Left cardiac atrium (tissue), 4 donors: ENCODE measurements at regions not wholly inside any gene's neighbourhood (a gene's known extent, or its start where the extent isn't known, plus 50 kb on each side); places are given as distances from the start of the nearest gene placed in this dataset.
"Not testable (repeated sequence)": the region's sequence is repeated elsewhere in the genome, so short reads cannot be mapped to it uniquely, and the experiment has no call there.

ENCODE experiments used
- ATAC-seq, 2 donors: fragments of 200-7000 bp; cut with Tn5 transposase; one replicate each; pipeline ENCODE4 v1.9.1; 2020; ENCODE audit warnings: mild to moderate bottlenecking in 2 of 2, moderate library complexity in 2 of 2
- DNase-seq: peaks from one replicate; pipeline ENCODE4 v3.0.0-alpha.2; 2020
- intact Hi-C, 2 donors: fragments of 100-400 bp; cut with DNase I; formaldehyde crosslinking; loops; one replicate each; pipeline versions ENCODE4 v1.14.1 to v1.15.1; 2022 to 2023
- microRNA-seq, 2 donors: library from miRNA; unstranded; fragments of <30 nt; microRNA quantifications; one replicate each; pipeline ENCODE4 v1.2.0, GENCODE V29; 2020
- donor health status: DM: no; HTN: yes; CAD: no.
- donor health status: DM: no; HTN: yes; CAD: no; lungs with severe emphysema.
- donor health status: DM: yes; HTN: yes; CAD: no.
- donor health status: Dilated cardiomyopathy.

GRCh38 chr15:22002711-22003110, 77.6 kb upstream of the OR4M2 start:
- ATAC-seq, intact Hi-C loops, DNase-seq: not testable (repeated sequence)

- intact Hi-C loops, ATAC-seq, DNase-seq: not testable (repeated sequence)
Measured at GRCh38 chr15:21989117-21989516, 91.2 kb upstream of the OR4M2 start.

- DNase-seq: not testable (repeated sequence)
Measured at GRCh38 chr15:21983820-21984219, 96.5 kb upstream of the OR4M2 start.

GRCh38 chr15:21979960-21980359, 100.4 kb upstream of the OR4M2 start:
- intact Hi-C loops: not testable (repeated sequence)

More at GRCh38 chr15:21983820-21984219, 96.5 kb upstream of the OR4M2 start:
- intact Hi-C loops: not testable (repeated sequence)
- peak; percentile 96 to 97 for ATAC-seq

GRCh38 chr15:21953713-21954112, 76.2 kb upstream of the POTEB start:
- DNase-seq, intact Hi-C loops, ATAC-seq: not testable (repeated sequence)

More at GRCh38 chr15:21979960-21980359, 100.4 kb upstream of the OR4M2 start:
- not testable (repeated sequence) for DNase-seq, ATAC-seq

GRCh38 chr15:21940302-21940701, 62.8 kb upstream of the POTEB start:
- ATAC-seq, intact Hi-C loops, DNase-seq: not testable (repeated sequence)

Small RNA genes in the stretch of these regions (microRNA-seq; reads per million reads assigned to microRNA genes)
- 0 reads per million in 2 donors for gene MIR5701-3
